22Rv1 (cell line): ENCODE measurements at regions not wholly inside any gene's neighbourhood (a gene's known extent, or its start where the extent isn't known, plus 50 kb on each side); places are given as distances from the start of the nearest gene placed in this dataset.

Experiments
- CTCF ChIP-seq: fragments of 450-650 bp; IDR thresholded peaks from 2 replicates; pipeline ENCODE4 v1.5.1; 2017; ENCODE audit warnings: mild to moderate bottlenecking
- ZFX ChIP-seq: fragments of 450-650 bp; IDR thresholded peaks from 2 replicates; pipeline ENCODE4 v1.6.1; 2017; ENCODE audit warnings: antibody characterized with exemption, borderline replicate concordance

- TF ChIP-seq CTCF (no peak), ZFX (no peak)
Measured at GRCh38 chr3:166630190-166630589, 749.9 kb downstream of the ZBBX start.
